Inferior parietal cortex (tissue), 1 donor: ENCODE measurements at regions not wholly inside any gene's neighbourhood (a gene's known extent, or its start where the extent isn't known, plus 50 kb on each side); places are given as distances from the start of the nearest gene placed in this dataset.

Source experiments
- DNase-seq: peaks from one replicate; pipeline ENCODE4 v3.0.0-alpha.2; 2016; ENCODE audit errors: extremely low spot score

- DNase-seq: no peak
Observed at GRCh38 chr1:212525479-212526110, 83.0 kb upstream of the ATF3 start.

DNA sequence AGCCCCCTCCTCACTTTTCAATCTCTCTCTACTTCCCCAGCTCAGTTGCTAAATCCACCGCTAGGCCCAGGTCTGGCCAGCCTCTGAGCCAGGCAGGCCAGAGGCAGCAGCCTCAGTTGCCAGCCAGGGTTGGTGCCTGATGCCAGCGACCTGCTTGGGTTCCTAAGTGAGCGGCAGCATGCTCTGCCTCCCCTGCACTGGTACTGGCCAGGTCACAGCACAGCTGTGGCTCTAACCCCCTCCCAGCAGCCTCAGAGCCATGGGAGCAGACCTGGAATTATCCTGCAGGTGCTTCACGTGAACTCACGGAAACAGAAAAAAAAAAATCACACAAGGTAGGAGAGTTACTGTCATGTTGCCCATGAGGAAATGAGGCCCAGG is 82.5 kb upstream of the ATF3 start:
- DNase-seq: no peak

- DNase-seq: no peak
Observed at GRCh38 chr1:212528501-212528900, 80.1 kb upstream of the ATF3 start.

DNA sequence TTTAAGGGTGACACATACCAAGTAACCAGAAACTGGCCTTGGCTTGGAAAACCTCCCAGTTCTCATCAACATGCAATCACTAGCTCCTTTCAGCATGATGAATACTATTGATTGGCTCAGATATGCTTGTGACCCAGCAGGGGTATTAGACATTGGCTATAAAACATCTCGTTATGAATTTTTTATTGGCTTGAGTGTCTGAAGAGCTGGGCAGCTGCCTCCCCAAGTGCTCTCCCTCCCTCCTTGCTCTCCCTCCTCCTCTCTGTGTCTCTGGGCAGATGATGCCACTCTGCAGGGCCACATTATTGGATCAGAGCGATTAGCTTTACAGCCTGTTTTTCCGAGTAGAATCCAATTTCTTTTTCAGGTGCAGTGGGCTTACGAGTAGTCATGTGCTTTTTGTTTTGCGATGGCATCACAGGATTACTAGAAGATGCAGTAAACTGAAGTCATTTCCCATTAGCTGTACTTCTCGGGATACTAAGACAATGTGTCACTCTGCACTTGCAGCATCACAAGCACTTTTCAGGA is 79.3 kb upstream of the ATF3 start:
- DNase-seq: no peak

GRCh38 chr1:212531267-212531666 is 77.3 kb upstream of the ATF3 start:
- no peak for DNase-seq

DNA sequence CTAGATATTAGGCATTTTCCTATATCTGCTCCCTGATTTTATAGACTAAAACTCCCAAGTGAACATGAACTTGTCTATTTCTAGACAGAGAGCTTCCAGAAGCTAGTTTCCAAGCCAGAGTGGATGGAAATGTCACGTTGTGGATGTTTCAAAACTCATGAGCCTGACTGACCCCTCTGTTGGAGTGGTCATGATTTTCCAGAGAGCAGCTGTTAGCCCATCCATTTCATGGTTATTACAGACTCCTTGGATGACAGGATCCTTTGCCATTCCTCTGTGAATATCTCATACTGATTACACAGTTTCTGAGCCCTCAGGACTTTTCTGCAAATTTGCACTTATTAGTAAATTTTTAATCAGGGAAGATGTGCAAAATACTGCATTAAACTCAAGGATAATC is 76.8 kb upstream of the ATF3 start:
- no peak for DNase-seq

GRCh38 chr1:212532469-212533147 is 76.0 kb upstream of the ATF3 start:
- no peak for DNase-seq

GRCh38 chr1:212533148-212533517 is 75.4 kb upstream of the ATF3 start:
- DNase-seq: no peak

DNA sequence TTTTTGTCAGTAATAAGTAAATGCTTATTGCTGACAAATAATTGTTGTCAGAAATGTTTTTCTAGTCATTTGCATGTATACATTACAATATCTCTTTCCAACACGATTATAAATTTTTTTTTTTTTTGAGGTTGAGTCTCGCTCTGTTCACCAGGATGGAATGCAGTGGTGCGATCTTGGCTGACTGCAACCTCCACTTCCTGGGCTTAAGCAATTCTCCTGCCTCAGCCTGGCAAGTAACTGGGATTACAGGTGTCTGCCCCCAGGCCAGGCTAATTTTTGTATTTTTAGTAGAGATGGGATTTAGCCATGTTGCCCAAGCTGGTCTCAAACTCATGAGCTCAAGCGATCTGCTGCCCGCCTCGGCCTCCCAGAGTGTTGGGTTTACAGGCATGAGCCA is 72.0 kb upstream of the ATF3 start:
- DNase-seq: no peak

GRCh38 chr1:212537610-212538009 is 71.0 kb upstream of the ATF3 start:
- no peak for DNase-seq

- peak; percentile 47 for DNase-seq
Observed at GRCh38 chr1:212539737-212540430, 68.7 kb upstream of the ATF3 start.

DNA sequence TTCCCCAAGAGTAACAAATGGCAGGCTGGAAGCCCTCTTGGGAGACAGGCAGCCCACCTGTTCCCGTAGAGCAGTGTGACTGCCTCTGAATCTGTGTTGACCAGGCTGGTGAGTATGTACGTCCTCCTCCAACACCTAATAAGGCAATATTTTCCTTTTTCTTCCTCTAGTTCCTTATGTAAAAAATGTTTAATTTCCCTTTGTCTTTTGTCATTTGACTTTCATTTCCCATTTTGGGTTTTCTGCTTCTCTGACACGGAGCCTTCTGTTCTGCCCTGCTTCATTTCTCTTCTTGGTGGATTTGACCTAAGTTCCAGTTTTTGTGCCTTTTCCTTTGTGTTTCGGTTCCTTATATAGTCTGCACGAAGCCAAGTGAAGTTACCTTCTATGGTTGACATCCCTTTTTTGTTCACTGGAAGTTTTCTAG is 65.8 kb upstream of the ATF3 start:
- no peak for DNase-seq

DNA sequence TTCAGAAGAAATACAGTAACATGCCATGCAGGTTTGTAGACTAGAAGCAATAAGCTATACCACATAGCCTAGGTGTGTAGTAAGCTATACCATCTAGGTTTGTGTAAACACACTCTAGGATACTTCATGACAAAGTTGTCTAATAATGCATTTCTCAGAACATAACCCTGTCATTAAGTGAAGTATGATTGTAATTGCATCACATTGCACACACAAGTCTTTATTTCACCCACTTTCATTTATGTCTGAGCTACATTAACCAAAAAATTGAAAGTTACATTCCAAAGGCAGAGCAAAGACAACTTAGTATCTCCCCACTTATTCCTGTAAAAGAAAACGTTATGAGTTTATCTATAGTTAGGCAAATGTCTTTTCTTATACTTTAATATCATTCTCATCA is 64.5 kb upstream of the ATF3 start:
- no peak for DNase-seq

DNA sequence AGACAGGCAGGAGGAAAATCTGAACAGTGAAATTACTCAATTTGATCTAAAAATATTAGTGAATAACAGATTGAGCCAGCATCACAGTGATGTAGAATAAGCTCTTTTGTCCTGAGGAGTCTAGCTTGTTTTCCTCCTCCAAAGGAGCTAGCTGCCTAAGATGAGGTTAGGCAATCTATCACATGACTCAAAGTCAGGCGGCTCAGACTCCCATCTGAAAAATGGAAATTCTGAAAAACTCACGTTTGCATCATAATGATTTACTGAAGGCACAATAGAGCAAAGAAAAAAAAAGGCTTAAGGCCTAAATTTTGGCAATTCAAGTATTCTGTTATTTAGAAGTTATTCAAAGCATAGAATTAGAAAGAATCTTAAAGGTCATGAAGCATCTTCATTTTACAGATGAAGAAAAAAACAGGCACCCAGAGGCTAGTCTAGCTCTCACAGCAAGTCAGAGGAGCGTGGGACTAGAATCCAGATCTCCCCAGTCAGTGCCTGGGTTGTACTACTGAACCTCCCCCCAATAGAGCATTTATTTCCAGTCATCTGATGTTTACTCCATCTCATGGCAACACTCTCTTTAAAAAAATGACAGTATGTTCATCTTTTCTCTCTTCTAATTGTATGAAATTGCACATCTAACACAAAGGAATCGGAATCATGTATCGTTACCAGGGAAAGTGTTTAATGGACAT is 62.5 kb upstream of the ATF3 start:
- no peak for DNase-seq

DNA sequence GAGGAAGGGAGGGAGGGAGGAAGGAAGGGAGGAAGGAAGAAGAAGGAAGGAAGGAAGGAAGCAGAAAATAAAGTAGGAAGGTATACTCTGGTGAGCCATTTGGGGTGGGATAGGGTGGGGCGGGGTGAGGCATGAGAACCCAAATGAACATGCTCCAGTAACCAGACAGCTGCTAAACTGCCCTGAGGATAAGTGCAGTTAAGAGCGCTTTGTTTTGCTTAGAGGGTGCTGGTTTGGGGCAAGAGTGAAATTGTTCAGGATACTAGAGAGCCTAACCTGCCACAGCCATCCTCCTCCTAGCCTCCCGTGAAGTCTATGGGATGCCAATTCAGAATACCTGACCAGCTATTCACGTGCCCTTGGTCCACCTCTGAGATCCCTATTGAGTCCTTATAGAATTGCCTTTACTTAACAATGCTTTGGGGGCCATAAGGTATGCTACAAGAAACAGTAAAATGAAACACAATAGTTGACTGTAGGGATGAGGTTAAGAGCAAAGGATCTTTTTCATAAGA is 59.0 kb upstream of the ATF3 start:
- no peak for DNase-seq

- DNase-seq: no peak
Observed at GRCh38 chr1:212551929-212552328, 56.6 kb upstream of the ATF3 start.

- DNase-seq: no peak
Observed at GRCh38 chr1:212553676-212554075, 54.9 kb upstream of the ATF3 start.

DNA sequence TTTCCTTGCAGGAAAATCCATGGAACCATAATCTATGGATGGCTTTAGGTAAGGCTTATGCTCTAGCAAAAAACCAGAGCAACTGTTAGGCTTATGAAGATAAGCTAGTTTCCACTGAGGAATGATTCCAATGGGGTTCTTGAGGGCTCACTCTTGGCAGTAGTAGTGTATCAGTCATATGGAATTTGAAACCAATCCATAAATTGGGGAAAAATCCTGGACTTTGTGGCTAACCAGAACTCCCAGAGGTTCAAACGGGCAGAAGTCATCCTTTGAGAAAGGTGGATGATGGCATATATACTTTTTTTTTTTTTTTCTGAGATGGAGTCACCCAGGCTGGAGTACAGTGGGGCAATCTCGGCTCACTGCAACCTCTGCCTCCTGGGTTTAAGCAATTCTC is 54.2 kb upstream of the ATF3 start:
- DNase-seq: no peak

GRCh38 chr1:212555426-212555825 is 53.1 kb upstream of the ATF3 start:
- no peak for DNase-seq

GRCh38 chr1:212556822-212557549 is 51.6 kb upstream of the ATF3 start:
- no peak for DNase-seq
